ENCODE measurements at regions not wholly inside any gene's neighbourhood (a gene's known extent, or its start where the extent isn't known, plus 50 kb on each side); places are given as distances from the start of the nearest gene placed in this dataset.

- TF ChIP-seq EZH2 (IDR thresholded peaks at IDR 0.05; ENCODE audit: insufficient read depth, poor library complexity, severe bottlenecking) (no peak), EZH2phosphoT487 (IDR thresholded peaks at IDR 0.05; ENCODE audit: insufficient read depth, low read depth) (no peak)
These were observed 215.1 kb downstream of the SOX4 start for GRCh38 chr6:21808551-21809242.
